ENCODE measurements at regions not wholly inside any gene's neighbourhood (a gene's known extent, or its start where the extent isn't known, plus 50 kb on each side); places are given as distances from the start of the nearest gene placed in this dataset.

GRCh38 chr3:30539206-30539605 is 67.2 kb upstream of the TGFBR2 start:
- no peak overlapping the region for H3K4me3 ChIP-seq
- DNase-seq (ENCODE audit: low spot score): no peak
- Mint-ChIP-seq H3K27ac (no peak overlapping the region), H3K27me3 (ENCODE audit: insufficient read depth, low read depth, poor library complexity) (no peaks in the 10 kb centered on the region), H3K4me3 (no peak overlapping the region), H3K4me1 (peaks cover 3% of the 10 kb centered on the region; the same call in 1 of the 3 replicates), H3K36me3 (ENCODE audit: low read depth) (peaks cover 10% of the 10 kb centered on the region; the same call in 1 of the 3 replicates), H3K9me3 (peaks cover 7% of the 10 kb centered on the region; the same call in 2 of the 3 replicates)
- no peaks in the 10 kb centered on the region for H4K20me1 ChIP-seq (replicated peaks; ENCODE audit: insufficient read depth)
- H2AFZ ChIP-seq: no peak overlapping the region
- no peaks in the 10 kb centered on the region for H3K36me3 ChIP-seq (ENCODE audit: insufficient read depth)
- H3K27ac ChIP-seq (ENCODE audit: low read depth): no peak overlapping the region
- ATAC-seq: no peak
- H3K27me3 ChIP-seq (ENCODE audit: insufficient read depth): no peaks in the 10 kb centered on the region
- H3F3A ChIP-seq (replicated peaks; ENCODE audit: low read depth): no peaks in the 10 kb centered on the region
- H3K4me1 ChIP-seq (ENCODE audit: insufficient read depth): no peaks in the 10 kb centered on the region
- H3K4me2 ChIP-seq: no peak overlapping the region
- H3K9me2 ChIP-seq (ENCODE audit: insufficient read depth): peaks cover 12% of the 10 kb centered on the region
- TF ChIP-seq POLR2AphosphoS5 (IDR thresholded peaks at IDR 0.05; ENCODE audit: low read depth): no peak
- no peak for TF ChIP-seq NANOG (IDR thresholded peaks at IDR 0.05; ENCODE audit: borderline replicate concordance)
- no peak for TF ChIP-seq JUNB (IDR thresholded peaks at IDR 0.05; ENCODE audit: unreplicated experiment)
- TF ChIP-seq CTCF (conservative IDR thresholded peaks at IDR 0.05; ENCODE audit: low read depth in 2 of 2): no peak
- TF ChIP-seq REST (IDR thresholded peaks at IDR 0.05; ENCODE audit: unreplicated experiment): no peak
- no peak for TF ChIP-seq ZNF331 (CRISPR knock-in tag; IDR thresholded peaks at IDR 0.05; ENCODE audit: low read depth)
- TF ChIP-seq CREB1 (CRISPR knock-in tag; IDR thresholded peaks at IDR 0.05; ENCODE audit: low read depth): no peak
- no peak for TF ChIP-seq ZNF462 (CRISPR knock-in tag; IDR thresholded peaks at IDR 0.05)
- TF ChIP-seq ETS1 (IDR thresholded peaks at IDR 0.05): no peak
- TF ChIP-seq ZNF114 (CRISPR knock-in tag; IDR thresholded peaks at IDR 0.05): no peak
- no peak for TF ChIP-seq STAT1 (IDR thresholded peaks at IDR 0.05; ENCODE audit: unreplicated experiment)
- TF ChIP-seq EZH2 (IDR thresholded peaks at IDR 0.05; ENCODE audit: low read depth, unreplicated experiment): no peak
- TF ChIP-seq EZH2phosphoT487 (IDR thresholded peaks at IDR 0.05; ENCODE audit: unreplicated experiment): no peak
- no peaks in the 10 kb centered on the region for H3K79me2 ChIP-seq (replicated peaks; ENCODE audit: insufficient read depth)

Measured in GM23338 (cell line).